GM23338 (cell line): ENCODE measurements at regions not wholly inside any gene's neighbourhood (a gene's known extent, or its start where the extent isn't known, plus 50 kb on each side); places are given as distances from the start of the nearest gene placed in this dataset.

Source experiments
- ATAC-seq: fragments of 200-7000 bp; cut with Tn5 transposase; 3 replicates; pipeline ENCODE4 v1.9.1; 2020
- DNase-seq: peaks from one replicate; pipeline ENCODE4 v3.0.0-alpha.2; 2015; ENCODE audit warnings: low spot score
- H2AFZ ChIP-seq: fragments of 200-600 bp; sonication (generic); 2 replicates; pipeline ENCODE4 v1.8.0; 2016; ENCODE audit warnings: antibody characterized with exemption, mild to moderate bottlenecking, moderate library complexity
- H3F3A ChIP-seq: fragments of 200-600 bp; sonication (generic); replicated peaks from 2 replicates; pipeline ENCODE4 v1.8.0; 2017; ENCODE audit warnings: antibody characterized with exemption, mixed run types, low read depth
- H3K27ac ChIP-seq: fragments of 200-600 bp; sonication (generic); 2 replicates; pipeline ENCODE4 v1.6.1; 2016; ENCODE audit warnings: low read depth
- H3K27me3 ChIP-seq: fragments of 200-600 bp; sonication (generic); 2 replicates; pipeline ENCODE4 v1.8.0; 2016; ENCODE audit warnings: mild to moderate bottlenecking, mixed run types, moderate library complexity; ENCODE audit not compliant: insufficient read depth
- H3K36me3 ChIP-seq: fragments of 200-600 bp; sonication (generic); 2 replicates; pipeline ENCODE4 v1.8.0; 2016; ENCODE audit warnings: mild to moderate bottlenecking; ENCODE audit not compliant: insufficient read depth
- H3K4me1 ChIP-seq: fragments of 200-600 bp; sonication (generic); 2 replicates; pipeline ENCODE4 v1.8.0; 2016; ENCODE audit warnings: mild to moderate bottlenecking, moderate library complexity; ENCODE audit not compliant: insufficient read depth
- H3K4me2 ChIP-seq: fragments of 200-600 bp; sonication (generic); 2 replicates; pipeline ENCODE4 v1.7.1; 2017; ENCODE audit warnings: mixed run types
- H3K4me3 ChIP-seq: fragments of 200-600 bp; sonication (generic); 2 replicates; pipeline ENCODE4 v1.6.1; 2016; ENCODE audit warnings: mixed run types
- H3K79me2 ChIP-seq: fragments of 200-600 bp; sonication (generic); replicated peaks from 2 replicates; pipeline ENCODE4 v1.8.0; 2017; ENCODE audit warnings: mild to moderate bottlenecking; ENCODE audit not compliant: insufficient read depth
- H3K9me2 ChIP-seq: fragments of 200-600 bp; sonication (generic); 2 replicates; pipeline ENCODE4 v1.8.0; 2017; ENCODE audit not compliant: insufficient read depth
- H4K20me1 ChIP-seq: fragments of 200-600 bp; sonication (generic); replicated peaks from 2 replicates; pipeline ENCODE4 v1.8.0; 2017; ENCODE audit warnings: mild to moderate bottlenecking; ENCODE audit not compliant: insufficient read depth
- H3K27ac Mint-ChIP-seq: 2 replicates; pipeline ENCODE4 v1.8.0; 2020; ENCODE audit warnings: inconsistent platforms, mild to moderate bottlenecking, moderate library complexity, mixed read lengths
- H3K27me3 Mint-ChIP-seq: 3 replicates; pipeline ENCODE4 v1.8.0; 2022; ENCODE audit warnings: low read depth, mild to moderate bottlenecking, moderate library complexity, mixed read lengths, inconsistent platforms; ENCODE audit not compliant: insufficient read depth, poor library complexity
- H3K36me3 Mint-ChIP-seq: 3 replicates; pipeline ENCODE4 v1.8.0; 2021; ENCODE audit warnings: low read depth, mild to moderate bottlenecking, inconsistent platforms, moderate library complexity, mixed read lengths
- H3K4me1 Mint-ChIP-seq: 3 replicates; pipeline ENCODE4 v1.8.0; 2020; ENCODE audit warnings: mild to moderate bottlenecking, inconsistent platforms, mixed read lengths
- H3K4me3 Mint-ChIP-seq: 3 replicates; pipeline ENCODE4 v1.8.0; 2021; ENCODE audit warnings: moderate library complexity, mild to moderate bottlenecking, inconsistent platforms, mixed read lengths
- H3K9me3 Mint-ChIP-seq: 3 replicates; pipeline ENCODE4 v1.8.0; 2020; ENCODE audit warnings: moderate library complexity, mild to moderate bottlenecking, inconsistent platforms, mixed read lengths
- EZH2 ChIP-seq: fragments of 200-600 bp; sonication (generic); IDR thresholded peaks from one replicate; pipeline ENCODE4 v1.8.0; 2017; ENCODE audit warnings: antibody characterized with exemption, mild to moderate bottlenecking, low read depth; ENCODE audit not compliant: unreplicated experiment
- NANOG ChIP-seq: IDR thresholded peaks from 2 replicates; pipeline ENCODE4 v1.6.1; 2016; ENCODE audit warnings: antibody characterized with exemption, borderline replicate concordance
- STAT1 ChIP-seq: IDR thresholded peaks from one replicate; pipeline ENCODE4 v1.6.1; 2016; ENCODE audit warnings: antibody characterized with exemption; ENCODE audit not compliant: unreplicated experiment
- ZNF114 ChIP-seq: fragments of 250-450 bp; sonication (Bioruptor Pico); IDR thresholded peaks from 2 replicates; pipeline ENCODE4 v1.5.0; 2020; ENCODE audit warnings: mild to moderate bottlenecking, moderate library complexity
- ZNF331 ChIP-seq: fragments of 250-450 bp; sonication (Bioruptor Pico); IDR thresholded peaks from 2 replicates; pipeline ENCODE4 v1.5.0; 2020; ENCODE audit warnings: low read depth, mild to moderate bottlenecking, moderate library complexity
- TF ChIP-seq, protein P1 (sequence below): IDR thresholded peaks from one replicate; pipeline ENCODE4 v1.6.1; 2018; ENCODE audit warnings: antibody characterized with exemption; ENCODE audit not compliant: unreplicated experiment
- TF ChIP-seq, protein P2 (sequence below): fragments of 250-450 bp; sonication (Bioruptor Pico); IDR thresholded peaks from 2 replicates; pipeline ENCODE4 v1.5.0; 2020; ENCODE audit warnings: mild to moderate bottlenecking, moderate library complexity
- TF ChIP-seq, protein P3 (sequence below), 2 experiments: fragments of 200-600 bp in 1 of 2; sonication (generic) in 1 of 2; conservative IDR thresholded peaks; 2 replicates each; pipeline versions ENCODE4 v1.5.1 to v1.6.1; 2016 to 2017; ENCODE audit warnings: antibody characterized with exemption in 2 of 2, low read depth in 2 of 2, mild to moderate bottlenecking in 2 of 2, moderate library complexity in 1 of 2
- TF ChIP-seq, protein P4 (sequence below): IDR thresholded peaks from 2 replicates; pipeline ENCODE4 v1.6.1; 2016; ENCODE audit warnings: antibody characterized with exemption

DNA sequence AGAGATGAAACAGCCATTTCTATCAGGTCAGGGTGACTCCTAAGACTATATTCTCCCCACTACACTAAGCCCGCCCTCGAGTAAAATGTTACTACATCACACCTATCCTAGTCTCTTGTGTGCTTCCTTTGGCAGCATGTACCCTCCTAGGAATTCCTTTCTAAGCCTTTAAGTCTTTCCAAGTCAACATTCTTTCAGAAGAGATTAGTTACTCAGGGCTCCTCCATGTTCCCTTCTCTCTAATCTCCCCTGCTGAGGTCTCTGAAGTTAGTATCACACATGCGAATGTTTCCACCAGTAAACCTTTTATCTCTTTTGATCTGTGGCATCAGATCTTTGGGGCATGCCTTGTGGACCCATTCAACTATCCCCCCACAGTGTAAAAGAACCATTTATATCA, 873.7 kb upstream of the FAT3 start:
- Histone ChIP-seq H3F3A (no peaks in the 10 kb centered on the region), H3K4me1 (no peaks in the 10 kb centered on the region), H3K27ac (no peak overlapping the region), H3K4me2 (no peak overlapping the region), H3K36me3 (no peaks in the 10 kb centered on the region), H3K4me3 (no peak overlapping the region), H4K20me1 (no peaks in the 10 kb centered on the region), H3K79me2 (no peaks in the 10 kb centered on the region), H3K9me2 (no peaks in the 10 kb centered on the region), H2AFZ (no peak overlapping the region), H3K27me3 (no peaks in the 10 kb centered on the region)
- H3K4me3 Mint-ChIP-seq: no peak overlapping the region
- ATAC-seq: peak; percentile 84
- peaks cover 4% of the 10 kb centered on the region; the same call in 2 of the 3 replicates for H3K4me1 Mint-ChIP-seq
- DNase-seq: peak; percentile 34
- TF ChIP-seq ZNF331 (CRISPR knock-in tag) (no peak), NANOG (no peak), STAT1 (no peak), EZH2 (no peak), ZNF114 (CRISPR knock-in tag) (no peak)
- TF ChIP-seq, protein P1, sequence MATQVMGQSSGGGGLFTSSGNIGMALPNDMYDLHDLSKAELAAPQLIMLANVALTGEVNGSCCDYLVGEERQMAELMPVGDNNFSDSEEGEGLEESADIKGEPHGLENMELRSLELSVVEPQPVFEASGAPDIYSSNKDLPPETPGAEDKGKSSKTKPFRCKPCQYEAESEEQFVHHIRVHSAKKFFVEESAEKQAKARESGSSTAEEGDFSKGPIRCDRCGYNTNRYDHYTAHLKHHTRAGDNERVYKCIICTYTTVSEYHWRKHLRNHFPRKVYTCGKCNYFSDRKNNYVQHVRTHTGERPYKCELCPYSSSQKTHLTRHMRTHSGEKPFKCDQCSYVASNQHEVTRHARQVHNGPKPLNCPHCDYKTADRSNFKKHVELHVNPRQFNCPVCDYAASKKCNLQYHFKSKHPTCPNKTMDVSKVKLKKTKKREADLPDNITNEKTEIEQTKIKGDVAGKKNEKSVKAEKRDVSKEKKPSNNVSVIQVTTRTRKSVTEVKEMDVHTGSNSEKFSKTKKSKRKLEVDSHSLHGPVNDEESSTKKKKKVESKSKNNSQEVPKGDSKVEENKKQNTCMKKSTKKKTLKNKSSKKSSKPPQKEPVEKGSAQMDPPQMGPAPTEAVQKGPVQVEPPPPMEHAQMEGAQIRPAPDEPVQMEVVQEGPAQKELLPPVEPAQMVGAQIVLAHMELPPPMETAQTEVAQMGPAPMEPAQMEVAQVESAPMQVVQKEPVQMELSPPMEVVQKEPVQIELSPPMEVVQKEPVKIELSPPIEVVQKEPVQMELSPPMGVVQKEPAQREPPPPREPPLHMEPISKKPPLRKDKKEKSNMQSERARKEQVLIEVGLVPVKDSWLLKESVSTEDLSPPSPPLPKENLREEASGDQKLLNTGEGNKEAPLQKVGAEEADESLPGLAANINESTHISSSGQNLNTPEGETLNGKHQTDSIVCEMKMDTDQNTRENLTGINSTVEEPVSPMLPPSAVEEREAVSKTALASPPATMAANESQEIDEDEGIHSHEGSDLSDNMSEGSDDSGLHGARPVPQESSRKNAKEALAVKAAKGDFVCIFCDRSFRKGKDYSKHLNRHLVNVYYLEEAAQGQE: no peak
- TF ChIP-seq, protein P2, sequence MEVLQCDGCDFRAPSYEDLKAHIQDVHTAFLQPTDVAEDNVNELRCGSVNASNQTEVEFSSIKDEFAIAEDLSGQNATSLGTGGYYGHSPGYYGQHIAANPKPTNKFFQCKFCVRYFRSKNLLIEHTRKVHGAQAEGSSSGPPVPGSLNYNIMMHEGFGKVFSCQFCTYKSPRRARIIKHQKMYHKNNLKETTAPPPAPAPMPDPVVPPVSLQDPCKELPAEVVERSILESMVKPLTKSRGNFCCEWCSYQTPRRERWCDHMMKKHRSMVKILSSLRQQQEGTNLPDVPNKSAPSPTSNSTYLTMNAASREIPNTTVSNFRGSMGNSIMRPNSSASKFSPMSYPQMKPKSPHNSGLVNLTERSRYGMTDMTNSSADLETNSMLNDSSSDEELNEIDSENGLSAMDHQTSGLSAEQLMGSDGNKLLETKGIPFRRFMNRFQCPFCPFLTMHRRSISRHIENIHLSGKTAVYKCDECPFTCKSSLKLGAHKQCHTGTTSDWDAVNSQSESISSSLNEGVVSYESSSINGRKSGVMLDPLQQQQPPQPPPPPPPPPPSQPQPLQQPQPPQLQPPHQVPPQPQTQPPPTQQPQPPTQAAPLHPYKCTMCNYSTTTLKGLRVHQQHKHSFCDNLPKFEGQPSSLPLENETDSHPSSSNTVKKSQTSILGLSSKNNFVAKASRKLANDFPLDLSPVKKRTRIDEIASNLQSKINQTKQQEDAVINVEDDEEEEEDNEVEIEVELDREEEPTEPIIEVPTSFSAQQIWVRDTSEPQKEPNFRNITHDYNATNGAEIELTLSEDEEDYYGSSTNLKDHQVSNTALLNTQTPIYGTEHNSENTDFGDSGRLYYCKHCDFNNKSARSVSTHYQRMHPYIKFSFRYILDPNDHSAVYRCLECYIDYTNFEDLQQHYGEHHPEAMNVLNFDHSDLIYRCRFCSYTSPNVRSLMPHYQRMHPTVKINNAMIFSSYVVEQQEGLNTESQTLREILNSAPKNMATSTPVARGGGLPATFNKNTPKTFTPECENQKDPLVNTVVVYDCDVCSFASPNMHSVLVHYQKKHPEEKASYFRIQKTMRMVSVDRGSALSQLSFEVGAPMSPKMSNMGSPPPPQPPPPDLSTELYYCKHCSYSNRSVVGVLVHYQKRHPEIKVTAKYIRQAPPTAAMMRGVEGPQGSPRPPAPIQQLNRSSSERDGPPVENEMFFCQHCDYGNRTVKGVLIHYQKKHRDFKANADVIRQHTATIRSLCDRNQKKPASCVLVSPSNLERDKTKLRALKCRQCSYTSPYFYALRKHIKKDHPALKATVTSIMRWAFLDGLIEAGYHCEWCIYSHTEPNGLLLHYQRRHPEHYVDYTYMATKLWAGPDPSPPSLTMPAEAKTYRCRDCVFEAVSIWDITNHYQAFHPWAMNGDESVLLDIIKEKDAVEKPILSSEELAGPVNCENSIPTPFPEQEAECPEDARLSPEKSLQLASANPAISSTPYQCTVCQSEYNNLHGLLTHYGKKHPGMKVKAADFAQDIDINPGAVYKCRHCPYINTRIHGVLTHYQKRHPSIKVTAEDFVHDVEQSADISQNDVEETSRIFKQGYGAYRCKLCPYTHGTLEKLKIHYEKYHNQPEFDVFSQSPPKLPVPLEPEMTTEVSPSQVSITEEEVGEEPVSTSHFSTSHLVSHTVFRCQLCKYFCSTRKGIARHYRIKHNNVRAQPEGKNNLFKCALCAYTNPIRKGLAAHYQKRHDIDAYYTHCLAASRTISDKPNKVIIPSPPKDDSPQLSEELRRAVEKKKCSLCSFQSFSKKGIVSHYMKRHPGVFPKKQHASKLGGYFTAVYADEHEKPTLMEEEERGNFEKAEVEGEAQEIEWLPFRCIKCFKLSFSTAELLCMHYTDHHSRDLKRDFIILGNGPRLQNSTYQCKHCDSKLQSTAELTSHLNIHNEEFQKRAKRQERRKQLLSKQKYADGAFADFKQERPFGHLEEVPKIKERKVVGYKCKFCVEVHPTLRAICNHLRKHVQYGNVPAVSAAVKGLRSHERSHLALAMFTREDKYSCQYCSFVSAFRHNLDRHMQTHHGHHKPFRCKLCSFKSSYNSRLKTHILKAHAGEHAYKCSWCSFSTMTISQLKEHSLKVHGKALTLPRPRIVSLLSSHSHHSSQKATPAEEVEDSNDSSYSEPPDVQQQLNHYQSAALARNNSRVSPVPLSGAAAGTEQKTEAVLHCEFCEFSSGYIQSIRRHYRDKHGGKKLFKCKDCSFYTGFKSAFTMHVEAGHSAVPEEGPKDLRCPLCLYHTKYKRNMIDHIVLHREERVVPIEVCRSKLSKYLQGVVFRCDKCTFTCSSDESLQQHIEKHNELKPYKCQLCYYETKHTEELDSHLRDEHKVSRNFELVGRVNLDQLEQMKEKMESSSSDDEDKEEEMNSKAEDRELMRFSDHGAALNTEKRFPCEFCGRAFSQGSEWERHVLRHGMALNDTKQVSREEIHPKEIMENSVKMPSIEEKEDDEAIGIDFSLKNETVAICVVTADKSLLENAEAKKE (CRISPR knock-in tag): peak; percentile 83
- TF ChIP-seq, protein P3, sequence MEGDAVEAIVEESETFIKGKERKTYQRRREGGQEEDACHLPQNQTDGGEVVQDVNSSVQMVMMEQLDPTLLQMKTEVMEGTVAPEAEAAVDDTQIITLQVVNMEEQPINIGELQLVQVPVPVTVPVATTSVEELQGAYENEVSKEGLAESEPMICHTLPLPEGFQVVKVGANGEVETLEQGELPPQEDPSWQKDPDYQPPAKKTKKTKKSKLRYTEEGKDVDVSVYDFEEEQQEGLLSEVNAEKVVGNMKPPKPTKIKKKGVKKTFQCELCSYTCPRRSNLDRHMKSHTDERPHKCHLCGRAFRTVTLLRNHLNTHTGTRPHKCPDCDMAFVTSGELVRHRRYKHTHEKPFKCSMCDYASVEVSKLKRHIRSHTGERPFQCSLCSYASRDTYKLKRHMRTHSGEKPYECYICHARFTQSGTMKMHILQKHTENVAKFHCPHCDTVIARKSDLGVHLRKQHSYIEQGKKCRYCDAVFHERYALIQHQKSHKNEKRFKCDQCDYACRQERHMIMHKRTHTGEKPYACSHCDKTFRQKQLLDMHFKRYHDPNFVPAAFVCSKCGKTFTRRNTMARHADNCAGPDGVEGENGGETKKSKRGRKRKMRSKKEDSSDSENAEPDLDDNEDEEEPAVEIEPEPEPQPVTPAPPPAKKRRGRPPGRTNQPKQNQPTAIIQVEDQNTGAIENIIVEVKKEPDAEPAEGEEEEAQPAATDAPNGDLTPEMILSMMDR (conservative IDR thresholded peaks at IDR 0.05; ENCODE audit: low read depth in 2 of 2): no peak
- TF ChIP-seq, protein P4, sequence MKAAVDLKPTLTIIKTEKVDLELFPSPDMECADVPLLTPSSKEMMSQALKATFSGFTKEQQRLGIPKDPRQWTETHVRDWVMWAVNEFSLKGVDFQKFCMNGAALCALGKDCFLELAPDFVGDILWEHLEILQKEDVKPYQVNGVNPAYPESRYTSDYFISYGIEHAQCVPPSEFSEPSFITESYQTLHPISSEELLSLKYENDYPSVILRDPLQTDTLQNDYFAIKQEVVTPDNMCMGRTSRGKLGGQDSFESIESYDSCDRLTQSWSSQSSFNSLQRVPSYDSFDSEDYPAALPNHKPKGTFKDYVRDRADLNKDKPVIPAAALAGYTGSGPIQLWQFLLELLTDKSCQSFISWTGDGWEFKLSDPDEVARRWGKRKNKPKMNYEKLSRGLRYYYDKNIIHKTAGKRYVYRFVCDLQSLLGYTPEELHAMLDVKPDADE: no peak
- no peaks in the 10 kb centered on the region for H3K36me3 Mint-ChIP-seq
- H3K27me3 Mint-ChIP-seq: peaks cover 3% of the 10 kb centered on the region
- H3K9me3 Mint-ChIP-seq: no peaks in the 10 kb centered on the region
- no peak overlapping the region for H3K27ac Mint-ChIP-seq
